ENCODE measurements at regions not wholly inside any gene's neighbourhood (a gene's known extent, or its start where the extent isn't known, plus 50 kb on each side); places are given as distances from the start of the nearest gene placed in this dataset.

DNA sequence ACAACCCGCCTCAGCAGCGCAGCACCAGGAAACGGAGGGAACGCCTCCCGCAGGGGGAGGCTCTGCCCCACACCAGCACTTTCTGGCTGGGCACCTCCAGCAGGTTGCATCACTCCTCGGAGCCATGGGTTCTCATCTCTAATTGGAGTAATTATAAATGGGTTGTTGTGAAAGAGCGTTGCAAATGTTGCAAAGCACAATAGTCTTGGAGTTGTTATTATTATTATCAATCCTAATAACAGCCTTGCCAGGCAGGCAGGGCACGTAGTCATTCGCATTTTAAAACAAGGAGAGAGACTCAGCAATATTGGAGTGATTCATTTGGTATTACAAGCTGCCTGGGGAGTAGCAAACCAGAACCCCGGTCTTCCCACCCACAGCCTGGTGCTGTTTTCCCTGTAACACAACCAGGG lies 108.6 kb upstream of the GJB6 start:
- no peak for TF ChIP-seq POLR2A (IDR thresholded peaks at IDR 0.05)
- TF ChIP-seq, protein P1, sequence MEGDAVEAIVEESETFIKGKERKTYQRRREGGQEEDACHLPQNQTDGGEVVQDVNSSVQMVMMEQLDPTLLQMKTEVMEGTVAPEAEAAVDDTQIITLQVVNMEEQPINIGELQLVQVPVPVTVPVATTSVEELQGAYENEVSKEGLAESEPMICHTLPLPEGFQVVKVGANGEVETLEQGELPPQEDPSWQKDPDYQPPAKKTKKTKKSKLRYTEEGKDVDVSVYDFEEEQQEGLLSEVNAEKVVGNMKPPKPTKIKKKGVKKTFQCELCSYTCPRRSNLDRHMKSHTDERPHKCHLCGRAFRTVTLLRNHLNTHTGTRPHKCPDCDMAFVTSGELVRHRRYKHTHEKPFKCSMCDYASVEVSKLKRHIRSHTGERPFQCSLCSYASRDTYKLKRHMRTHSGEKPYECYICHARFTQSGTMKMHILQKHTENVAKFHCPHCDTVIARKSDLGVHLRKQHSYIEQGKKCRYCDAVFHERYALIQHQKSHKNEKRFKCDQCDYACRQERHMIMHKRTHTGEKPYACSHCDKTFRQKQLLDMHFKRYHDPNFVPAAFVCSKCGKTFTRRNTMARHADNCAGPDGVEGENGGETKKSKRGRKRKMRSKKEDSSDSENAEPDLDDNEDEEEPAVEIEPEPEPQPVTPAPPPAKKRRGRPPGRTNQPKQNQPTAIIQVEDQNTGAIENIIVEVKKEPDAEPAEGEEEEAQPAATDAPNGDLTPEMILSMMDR (IDR thresholded peaks at IDR 0.05): no peak
